ACC112 (cell line): ENCODE measurements at regions not wholly inside any gene's neighbourhood (a gene's known extent, or its start where the extent isn't known, plus 50 kb on each side); places are given as distances from the start of the nearest gene placed in this dataset.

ENCODE experiments used
- H2AFZ ChIP-seq: fragments of 200-600 bp; sonication (generic); one replicate; pipeline ENCODE4 v1.6.0; 2017; ENCODE audit warnings: antibody characterized with exemption, low read length; ENCODE audit not compliant: unreplicated experiment
- H3K27ac ChIP-seq: fragments of 200-600 bp; sonication (generic); 2 replicates; pipeline ENCODE4 v1.5.1; 2014; ENCODE audit warnings: low read depth, mild to moderate bottlenecking, antibody characterized with exemption, low read length, moderate library complexity
- H3K27me3 ChIP-seq: fragments of 200-600 bp; sonication (generic); 2 replicates; pipeline ENCODE4 v1.6.1; 2014; ENCODE audit warnings: mild to moderate bottlenecking, antibody characterized with exemption, low read length, moderate library complexity, mixed read lengths; ENCODE audit not compliant: insufficient read depth
- H3K36me3 ChIP-seq: fragments of 200-600 bp; sonication (generic); 2 replicates; pipeline ENCODE4 v1.6.1; 2016; ENCODE audit warnings: mild to moderate bottlenecking, antibody characterized with exemption, low read length, moderate library complexity, mixed read lengths; ENCODE audit not compliant: insufficient read depth
- H3K4me1 ChIP-seq: fragments of 200-600 bp; sonication (generic); one replicate; pipeline ENCODE4 v1.6.1; 2016; ENCODE audit warnings: low read length, mixed read lengths; ENCODE audit not compliant: insufficient read depth, unreplicated experiment, control insufficient read depth
- H3K4me3 ChIP-seq: fragments of 200-600 bp; sonication (generic); 2 replicates; pipeline ENCODE4 v1.5.1; 2014; ENCODE audit warnings: mild to moderate bottlenecking, low read depth, low read length
- H3K79me2 ChIP-seq: fragments of 200-600 bp; sonication (generic); one replicate; pipeline ENCODE4 v1.6.0; 2016; ENCODE audit warnings: low read length; ENCODE audit not compliant: control insufficient read depth, unreplicated experiment, insufficient read depth

DNA sequence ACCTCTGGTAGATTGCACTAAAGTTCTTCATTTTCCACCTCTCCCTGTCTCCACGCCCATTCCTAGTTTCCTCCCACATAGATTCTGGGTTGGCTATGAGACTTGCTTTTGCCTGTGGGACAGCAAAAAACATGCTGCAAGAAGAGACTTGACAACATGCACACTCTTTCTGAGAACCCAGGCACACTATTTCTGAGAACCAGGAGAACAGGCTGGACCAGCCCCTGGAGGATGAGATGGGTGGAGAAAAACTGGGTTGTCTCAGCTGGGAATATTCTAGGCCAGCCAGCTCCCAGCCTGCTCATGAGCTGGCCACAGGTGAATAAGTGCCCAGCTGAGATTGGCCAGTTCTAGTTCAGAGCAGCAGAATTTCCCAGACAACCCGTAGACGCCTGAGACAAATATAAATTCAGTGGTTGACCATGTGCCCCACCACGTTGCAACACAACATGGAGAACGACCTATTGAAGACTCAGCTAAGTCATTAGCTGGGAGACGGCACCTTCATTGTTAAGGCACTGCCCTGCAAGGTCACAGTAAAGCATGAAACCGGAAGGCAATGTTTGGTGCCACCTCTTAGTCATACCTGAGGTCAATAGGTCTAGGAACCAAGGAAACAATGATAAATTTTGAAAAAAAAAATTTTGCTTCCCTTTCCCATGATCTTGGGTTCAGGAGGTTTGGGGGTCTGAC lies 92.7 kb upstream of the AKR1E2 start:
- Histone ChIP-seq H3K27ac (no peak overlapping the region), H2AFZ (no peak overlapping the region), H3K4me3 (no peak overlapping the region), H3K36me3 (no peaks in the 10 kb centered on the region), H3K79me2 (no peaks in the 10 kb centered on the region), H3K27me3 (no peaks in the 10 kb centered on the region), H3K4me1 (no peaks in the 10 kb centered on the region)

DNA sequence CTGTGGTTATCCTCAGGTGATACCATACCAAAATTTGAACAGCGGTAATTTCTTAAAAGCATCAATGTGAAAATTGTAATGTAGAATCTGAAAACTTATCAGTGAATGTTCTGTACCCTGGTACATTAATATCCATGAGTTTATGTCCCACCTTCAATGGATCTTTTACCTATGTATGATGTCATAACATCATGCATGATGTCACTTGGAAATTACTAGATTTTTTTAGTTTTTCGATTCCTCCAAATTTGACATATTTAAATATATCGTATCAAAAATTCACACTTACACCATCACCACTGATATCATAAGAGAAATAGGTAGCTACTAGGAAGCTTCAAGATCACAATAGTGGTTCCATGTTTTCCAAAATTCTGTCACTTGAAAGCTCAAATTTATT lies 95.0 kb upstream of the AKR1E2 start:
- peaks cover 4% of the 10 kb centered on the region for H3K4me1 ChIP-seq
- no peaks in the 10 kb centered on the region for H3K79me2 ChIP-seq
- H3K36me3 ChIP-seq: no peaks in the 10 kb centered on the region
- no peaks in the 10 kb centered on the region for H3K27me3 ChIP-seq
- no peak overlapping the region for H3K27ac ChIP-seq
- no peak overlapping the region for H3K4me3 ChIP-seq
- no peak overlapping the region for H2AFZ ChIP-seq

DNA sequence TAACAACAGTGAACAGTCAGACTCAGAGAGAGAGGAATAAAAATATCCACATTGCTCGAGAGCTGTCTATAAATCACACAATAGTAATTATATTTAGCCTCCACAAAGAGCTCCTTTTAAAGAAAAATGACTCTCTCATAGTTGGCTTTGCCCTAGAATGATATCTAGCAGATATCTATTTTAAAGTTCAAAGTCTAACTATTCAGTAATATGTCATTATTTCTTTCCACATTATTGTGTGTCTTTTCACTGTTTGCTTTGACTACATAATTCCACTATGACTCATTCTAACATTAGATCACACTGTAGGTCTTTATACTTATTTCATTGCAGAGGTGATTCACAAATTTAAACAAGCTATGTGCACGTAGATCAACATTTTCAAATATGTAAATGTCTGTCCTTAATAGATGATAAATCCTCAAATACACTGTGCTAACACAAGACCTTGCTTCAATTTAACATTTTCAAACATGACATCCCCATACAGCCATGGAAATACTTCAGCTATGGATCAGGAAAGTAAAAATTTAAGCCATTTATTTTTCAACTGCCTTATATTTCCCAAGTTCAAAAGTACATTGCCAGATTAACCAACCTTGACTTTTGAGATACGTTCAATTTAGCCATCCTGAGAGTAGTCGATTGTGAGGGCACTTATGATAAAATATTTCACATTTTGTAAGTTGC lies 99.9 kb upstream of the AKR1E2 start:
- Histone ChIP-seq H3K36me3 (no peaks in the 10 kb centered on the region), H3K79me2 (no peaks in the 10 kb centered on the region), H3K27me3 (no peaks in the 10 kb centered on the region), H3K27ac (peak overlapping the region; percentile 98), H3K4me1 (peaks cover 16% of the 10 kb centered on the region), H2AFZ (peak overlapping the region; percentile 61), H3K4me3 (peak overlapping the region; percentile 52)

DNA sequence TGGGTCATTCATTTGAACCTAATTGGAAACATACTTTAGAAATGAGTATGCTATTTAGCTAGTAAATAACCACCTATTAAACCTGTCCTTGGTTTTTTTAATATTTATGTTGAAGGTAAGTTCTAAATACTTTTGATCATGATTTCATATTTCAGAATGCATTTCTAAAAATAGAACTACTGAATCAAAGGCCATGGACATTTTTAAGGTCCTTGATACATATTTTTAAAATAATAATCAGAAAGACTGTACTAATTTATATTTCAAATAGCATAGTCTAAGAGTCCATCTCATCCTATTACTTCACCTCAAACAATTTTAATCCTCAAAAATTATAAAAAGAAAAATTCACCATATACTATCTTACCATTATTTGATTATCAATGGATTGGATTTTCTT lies 102.1 kb upstream of the AKR1E2 start:
- H3K27ac ChIP-seq: no peak overlapping the region
- peaks cover 16% of the 10 kb centered on the region for H3K4me1 ChIP-seq
- H2AFZ ChIP-seq: no peak overlapping the region
- no peaks in the 10 kb centered on the region for H3K27me3 ChIP-seq
- no peaks in the 10 kb centered on the region for H3K79me2 ChIP-seq
- H3K4me3 ChIP-seq: no peak overlapping the region
- H3K36me3 ChIP-seq: no peaks in the 10 kb centered on the region

DNA sequence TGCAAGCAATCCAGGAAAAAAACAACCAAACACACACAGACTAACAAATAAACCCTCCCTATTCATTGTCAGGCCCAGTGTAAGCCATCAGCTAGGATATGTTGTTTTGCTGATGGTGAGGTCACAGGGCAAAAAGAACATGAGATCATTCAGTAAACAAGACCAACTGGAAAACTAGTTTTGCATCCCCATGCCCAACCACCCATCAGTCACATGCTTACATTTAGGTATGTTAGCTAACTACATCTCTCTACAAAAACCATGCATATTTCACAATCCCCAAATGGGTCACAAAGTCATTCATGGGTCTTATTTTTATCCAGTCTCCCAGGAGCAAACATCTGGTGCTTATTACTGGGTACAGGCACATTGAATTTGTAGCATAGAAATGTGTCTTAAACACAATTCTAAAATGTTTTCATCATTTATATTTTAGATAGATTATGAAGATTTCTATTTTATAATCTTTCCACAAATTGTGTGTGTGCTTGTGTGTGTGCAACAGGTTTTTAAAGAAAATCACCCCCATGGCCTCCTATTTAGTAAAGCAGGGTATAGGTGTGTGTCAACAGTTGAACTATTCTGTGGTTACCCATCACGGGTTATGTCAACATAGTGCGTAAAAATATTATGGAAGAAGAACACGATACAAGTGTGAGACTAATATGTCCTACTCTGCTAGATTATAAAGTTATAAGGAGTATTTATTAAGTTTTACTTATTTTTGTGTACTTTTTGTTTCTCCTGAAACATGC lies 103.8 kb upstream of the AKR1E2 start:
- H3K36me3 ChIP-seq: no peaks in the 10 kb centered on the region
- H2AFZ ChIP-seq: no peak overlapping the region
- H3K27ac ChIP-seq: peak overlapping the region; percentile 31
- H3K79me2 ChIP-seq: no peaks in the 10 kb centered on the region
- H3K4me3 ChIP-seq: no peak overlapping the region
- no peaks in the 10 kb centered on the region for H3K27me3 ChIP-seq
- H3K4me1 ChIP-seq: peaks cover 16% of the 10 kb centered on the region

GRCh38 chr10:4720463-4720862 lies 105.5 kb upstream of the AKR1E2 start:
- H3K4me1 ChIP-seq: peaks cover 8% of the 10 kb centered on the region
- H3K79me2 ChIP-seq: no peaks in the 10 kb centered on the region
- H3K27ac ChIP-seq: no peak overlapping the region
- H2AFZ ChIP-seq: peak overlapping the region; percentile 23
- H3K27me3 ChIP-seq: no peaks in the 10 kb centered on the region
- H3K36me3 ChIP-seq: no peaks in the 10 kb centered on the region
- H3K4me3 ChIP-seq: no peak overlapping the region

- no peaks in the 10 kb centered on the region for H3K27me3 ChIP-seq
- no peak overlapping the region for H3K27ac ChIP-seq
- H3K79me2 ChIP-seq: no peaks in the 10 kb centered on the region
- H3K4me1 ChIP-seq: no peaks in the 10 kb centered on the region
- H3K36me3 ChIP-seq: no peaks in the 10 kb centered on the region
- H3K4me3 ChIP-seq: no peak overlapping the region
- no peak overlapping the region for H2AFZ ChIP-seq
Observed at GRCh38 chr10:4719671-4720070, 106.3 kb upstream of the AKR1E2 start.

DNA sequence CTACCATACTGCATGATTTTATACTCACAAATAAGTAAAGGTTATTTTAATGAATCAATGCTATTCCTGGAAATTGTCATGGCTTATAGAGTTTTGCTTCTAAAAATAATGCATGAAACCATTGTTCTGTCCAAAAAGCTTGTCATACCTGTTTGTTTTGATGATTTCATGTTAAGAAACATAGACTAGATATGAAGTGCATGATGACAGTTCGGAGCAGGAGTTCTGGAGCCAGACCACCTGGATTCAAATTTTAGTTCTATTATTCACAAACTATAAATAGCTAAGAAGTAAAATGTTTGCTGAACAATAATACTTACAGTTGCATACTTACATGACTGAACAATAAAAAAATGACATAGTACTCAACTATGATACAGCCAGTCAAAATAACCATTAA lies 107.0 kb upstream of the AKR1E2 start:
- H3K4me3 ChIP-seq: no peak overlapping the region
- H3K79me2 ChIP-seq: no peaks in the 10 kb centered on the region
- H3K4me1 ChIP-seq: no peaks in the 10 kb centered on the region
- no peak overlapping the region for H2AFZ ChIP-seq
- H3K27ac ChIP-seq: no peak overlapping the region
- no peaks in the 10 kb centered on the region for H3K36me3 ChIP-seq
- no peaks in the 10 kb centered on the region for H3K27me3 ChIP-seq

- Histone ChIP-seq H3K4me3 (no peak overlapping the region), H3K27ac (no peak overlapping the region), H3K36me3 (no peaks in the 10 kb centered on the region), H3K79me2 (no peaks in the 10 kb centered on the region), H3K4me1 (no peaks in the 10 kb centered on the region), H2AFZ (no peak overlapping the region), H3K27me3 (no peaks in the 10 kb centered on the region)
Observed at GRCh38 chr10:4718544-4718943, 107.5 kb upstream of the AKR1E2 start.

DNA sequence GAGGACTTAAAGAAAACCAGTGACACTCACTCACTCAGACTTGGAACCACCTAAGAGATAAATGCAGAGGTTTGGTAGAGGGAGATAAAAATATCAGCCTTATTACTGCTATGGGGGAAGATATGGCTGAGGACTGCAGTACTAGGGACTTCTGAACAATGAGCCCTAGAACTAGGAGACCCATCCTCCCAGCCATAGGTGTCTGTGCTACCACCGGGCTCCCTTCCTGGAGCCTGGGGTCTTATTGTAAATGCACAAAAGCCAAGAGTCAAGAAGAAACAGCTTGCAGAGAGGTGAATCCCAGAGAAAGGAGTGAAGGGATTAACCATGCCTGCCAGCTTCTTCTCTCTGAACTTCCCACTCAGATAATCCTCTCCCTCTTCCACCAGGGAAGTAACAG lies 108.3 kb upstream of the AKR1E2 start:
- Histone ChIP-seq H3K4me1 (no peaks in the 10 kb centered on the region), H3K36me3 (no peaks in the 10 kb centered on the region), H3K27me3 (no peaks in the 10 kb centered on the region), H3K27ac (no peak overlapping the region), H3K4me3 (no peak overlapping the region), H2AFZ (no peak overlapping the region), H3K79me2 (no peaks in the 10 kb centered on the region)

DNA sequence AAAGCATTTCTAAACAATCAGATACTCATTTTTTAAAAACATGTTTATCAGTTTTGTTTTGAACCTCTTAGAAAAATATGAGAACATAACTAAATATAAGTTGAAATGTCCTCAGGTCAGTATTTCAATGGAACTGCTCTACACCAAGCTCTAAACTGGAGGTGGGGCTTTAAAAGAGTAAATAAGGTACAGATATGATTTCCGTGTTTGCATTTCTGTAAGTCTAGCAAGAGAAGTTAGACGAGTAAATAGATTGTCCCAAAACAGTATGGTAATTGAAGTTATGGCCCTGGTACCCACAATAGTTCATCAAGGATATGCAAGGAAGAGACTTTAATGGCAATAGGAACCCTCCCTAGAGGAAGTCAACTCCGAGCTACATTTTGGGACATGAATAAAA lies 115.1 kb upstream of the AKR1E2 start:
- Histone ChIP-seq H3K36me3 (no peaks in the 10 kb centered on the region), H3K79me2 (no peaks in the 10 kb centered on the region), H3K27ac (no peak overlapping the region), H3K4me3 (no peak overlapping the region), H2AFZ (no peak overlapping the region), H3K4me1 (no peaks in the 10 kb centered on the region), H3K27me3 (no peaks in the 10 kb centered on the region)
